H4 (cell line): ENCODE measurements at regions not wholly inside any gene's neighbourhood (a gene's known extent, or its start where the extent isn't known, plus 50 kb on each side); places are given as distances from the start of the nearest gene placed in this dataset.

Source experiments
- DNase-seq: peaks from one replicate; pipeline ENCODE4 v3.0.0-alpha.2; 2015; ENCODE audit warnings: low spot score

- no peak for DNase-seq
Measured at GRCh38 chr12:114943601-114944000, 259.6 kb upstream of the TBX3 start.

GRCh38 chr12:114938487-114939210 lies 254.7 kb upstream of the TBX3 start:
- no peak for DNase-seq

- DNase-seq = peak; percentile 25
Measured at GRCh38 chr12:114936148-114937079, 252.4 kb upstream of the TBX3 start.

GRCh38 chr12:114935658-114936057 lies 251.7 kb upstream of the TBX3 start:
- DNase-seq = peak; percentile 19

GRCh38 chr12:114933428-114934160 lies 249.6 kb upstream of the TBX3 start:
- peak; percentile 52 for DNase-seq

DNA sequence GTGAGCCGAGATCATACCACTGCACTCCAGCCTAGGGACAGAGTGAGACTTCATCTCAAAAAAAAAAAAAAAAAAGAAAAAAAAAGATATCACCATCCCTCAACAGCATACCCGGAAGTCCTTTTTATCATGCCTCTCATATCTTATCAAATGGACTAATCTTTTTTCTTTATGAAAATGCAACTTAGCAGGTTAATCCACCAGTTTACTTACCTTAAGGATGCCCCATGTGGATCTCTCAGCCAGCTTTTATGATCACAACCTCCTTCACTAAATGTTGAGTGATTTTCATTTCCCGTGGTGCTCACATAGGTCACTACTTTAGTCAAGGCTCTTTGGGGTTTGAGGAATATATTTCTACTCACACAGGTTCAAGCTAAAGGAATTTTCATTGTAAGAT lies 248.8 kb upstream of the TBX3 start:
- no peak for DNase-seq

DNA sequence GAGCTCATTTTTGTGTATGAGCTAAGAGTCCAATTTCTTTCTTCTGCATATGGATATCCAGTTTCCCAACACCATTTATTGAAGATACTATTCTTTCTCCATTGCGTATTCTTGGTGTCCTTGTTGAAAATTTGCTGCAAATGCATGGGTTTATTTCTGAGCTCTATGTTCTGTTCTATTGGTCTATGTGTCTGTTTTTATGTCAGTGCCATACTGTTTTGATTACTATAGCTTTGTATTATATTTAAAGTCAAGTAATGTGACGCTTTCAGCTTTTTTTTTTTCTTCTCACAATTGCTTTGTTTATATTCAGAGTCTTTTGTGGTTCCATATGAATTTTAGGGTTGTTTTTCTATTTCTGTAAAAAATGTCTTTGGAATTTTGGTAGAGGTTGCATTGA lies 247.1 kb upstream of the TBX3 start:
- no peak for DNase-seq

GRCh38 chr12:114926341-114926740 lies 242.4 kb upstream of the TBX3 start:
- no peak for DNase-seq

DNA sequence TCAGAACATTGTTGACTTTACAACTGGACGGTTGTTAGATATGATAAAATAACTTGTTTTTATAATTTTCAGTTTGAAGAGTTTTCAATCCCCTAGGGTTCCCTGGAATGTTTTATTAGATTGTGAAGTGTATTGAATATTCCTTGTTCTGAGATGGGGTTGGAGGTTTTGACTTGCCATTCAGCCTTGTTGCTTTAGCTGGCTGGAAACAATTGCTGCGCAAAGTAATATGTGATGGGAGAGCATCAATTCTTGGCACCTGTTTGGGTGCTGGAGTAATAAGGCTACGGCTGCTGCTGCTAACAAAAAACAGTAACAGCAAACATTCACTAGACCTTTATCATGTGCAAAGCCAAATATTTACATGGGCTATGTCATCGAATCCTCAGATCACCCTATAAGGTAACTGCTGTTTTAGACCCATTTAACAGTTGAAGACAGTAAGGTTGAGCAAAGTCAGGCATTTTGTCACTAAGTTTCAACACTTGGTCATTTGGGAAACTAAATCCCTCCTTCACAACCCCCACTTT lies 241.0 kb upstream of the TBX3 start:
- no peak for DNase-seq

DNA sequence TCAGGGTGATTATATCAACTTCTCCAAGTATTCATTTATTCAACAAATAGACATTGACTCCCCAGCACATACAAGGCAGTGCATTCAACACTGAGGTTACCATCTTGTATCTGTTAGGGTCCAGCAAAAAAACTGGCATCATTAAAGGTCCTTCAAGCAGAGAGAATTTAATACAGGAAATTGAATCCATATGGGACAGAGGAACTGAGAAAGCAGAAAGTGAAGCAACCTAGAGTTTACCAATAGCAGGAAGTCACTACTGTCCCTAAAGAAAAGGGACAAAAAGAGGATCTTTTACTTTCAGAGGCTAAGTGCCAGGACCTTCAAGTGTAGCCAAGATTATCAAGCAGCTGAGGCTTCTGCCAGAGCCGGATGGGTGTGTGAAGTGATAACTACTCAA lies 237.8 kb upstream of the TBX3 start:
- DNase-seq = no peak

GRCh38 chr12:114920771-114921554 lies 237.0 kb upstream of the TBX3 start:
- DNase-seq = peak; percentile 13

GRCh38 chr12:114919479-114919878 lies 235.5 kb upstream of the TBX3 start:
- DNase-seq = no peak

DNA sequence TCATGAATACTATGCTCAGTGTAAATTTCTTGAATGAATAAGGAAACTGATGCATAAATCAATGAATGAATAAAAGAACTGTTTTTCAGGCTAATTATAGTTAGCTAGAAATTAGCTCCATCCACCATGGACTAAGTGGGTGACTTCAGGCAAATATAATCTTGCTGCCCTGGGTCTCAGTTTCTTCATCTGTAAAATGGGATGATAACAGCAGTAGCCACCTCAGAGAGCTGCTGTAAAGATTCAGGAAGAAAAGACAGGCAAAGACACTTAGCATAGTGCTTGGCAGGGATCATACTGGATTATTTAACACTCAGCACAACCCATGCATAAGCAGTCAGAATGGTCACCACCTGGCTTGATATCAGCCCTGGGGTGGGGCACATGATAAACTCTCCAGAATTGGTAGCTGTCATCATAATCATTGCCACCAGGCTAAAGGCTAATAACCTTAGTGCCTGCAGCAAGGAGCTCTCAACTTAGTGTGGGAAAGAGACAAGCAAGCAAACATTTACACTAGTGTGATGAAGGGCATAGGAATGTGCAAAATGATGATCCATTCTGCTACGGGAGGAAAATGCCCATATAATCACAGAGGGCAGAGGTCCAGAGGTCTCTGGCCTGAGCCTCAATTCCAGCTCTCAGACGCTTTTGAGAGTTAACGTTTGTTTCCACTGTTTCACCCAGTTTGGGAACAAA lies 234.7 kb upstream of the TBX3 start:
- DNase-seq = peak; percentile 18

DNA sequence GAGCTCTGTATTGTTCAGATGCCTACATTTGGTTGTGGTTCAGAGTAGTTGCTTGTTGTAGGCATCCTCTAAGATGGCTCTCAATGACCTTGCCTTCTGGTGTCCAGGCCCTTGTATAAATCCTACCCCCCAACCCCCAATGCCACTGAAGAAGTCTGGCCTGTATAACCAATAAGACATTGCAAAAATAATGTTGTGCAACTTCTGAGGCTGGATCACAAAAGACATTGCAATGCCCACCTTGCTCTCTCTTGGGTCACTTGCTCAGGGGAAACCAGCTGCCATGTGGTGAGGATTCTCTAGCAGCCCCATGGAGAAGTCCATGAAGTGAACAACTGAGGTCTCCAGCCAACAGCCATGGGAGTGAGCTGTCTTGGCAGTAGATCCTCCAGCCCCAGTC lies 234.0 kb upstream of the TBX3 start:
- no peak for DNase-seq

DNA sequence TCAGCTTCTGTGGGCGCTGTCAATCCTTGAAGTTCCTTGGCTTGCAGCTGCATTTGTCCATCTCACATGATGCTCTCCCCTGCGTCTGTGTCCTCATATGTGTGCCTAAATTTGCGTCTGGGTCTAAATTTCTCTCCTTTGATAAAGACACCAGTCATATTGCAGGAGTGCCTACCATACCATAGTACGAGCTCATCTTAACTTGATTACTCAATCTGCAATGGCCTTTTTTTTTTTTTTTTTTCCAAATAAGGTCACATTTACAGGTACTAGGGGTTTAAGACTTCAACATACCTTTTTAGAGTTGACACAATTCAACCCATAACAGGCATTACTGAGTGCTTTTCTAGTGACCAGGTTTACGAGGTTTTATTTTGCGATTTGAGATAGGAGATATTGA lies 233.3 kb upstream of the TBX3 start:
- DNase-seq = no peak

GRCh38 chr12:114916541-114916940 lies 232.6 kb upstream of the TBX3 start:
- DNase-seq = peak; percentile 87

DNA sequence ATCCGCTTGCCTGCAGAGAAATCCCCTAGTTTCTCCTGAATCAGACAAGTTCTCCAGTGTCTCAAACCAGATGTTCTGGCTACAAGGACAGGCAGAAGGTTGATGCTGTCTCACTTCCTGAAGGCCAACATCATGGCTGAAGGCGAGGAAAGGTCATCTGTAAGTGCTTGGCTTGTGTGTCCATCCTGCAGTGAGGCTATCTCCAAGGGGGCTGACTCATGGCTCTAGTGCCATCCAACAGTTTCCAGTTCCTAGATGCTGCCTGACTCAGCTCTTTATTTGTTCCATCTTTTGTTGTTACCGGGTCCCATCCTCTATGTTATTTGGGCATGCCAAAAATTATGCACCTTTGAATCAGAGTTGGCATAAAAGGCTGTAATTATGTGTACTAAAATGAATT lies 232.1 kb upstream of the TBX3 start:
- DNase-seq = peak; percentile 53

- DNase-seq = peak; percentile 90
Measured at GRCh38 chr12:114913871-114914801, 230.2 kb upstream of the TBX3 start.

GRCh38 chr12:114912811-114913210 lies 228.8 kb upstream of the TBX3 start:
- no peak for DNase-seq

DNA sequence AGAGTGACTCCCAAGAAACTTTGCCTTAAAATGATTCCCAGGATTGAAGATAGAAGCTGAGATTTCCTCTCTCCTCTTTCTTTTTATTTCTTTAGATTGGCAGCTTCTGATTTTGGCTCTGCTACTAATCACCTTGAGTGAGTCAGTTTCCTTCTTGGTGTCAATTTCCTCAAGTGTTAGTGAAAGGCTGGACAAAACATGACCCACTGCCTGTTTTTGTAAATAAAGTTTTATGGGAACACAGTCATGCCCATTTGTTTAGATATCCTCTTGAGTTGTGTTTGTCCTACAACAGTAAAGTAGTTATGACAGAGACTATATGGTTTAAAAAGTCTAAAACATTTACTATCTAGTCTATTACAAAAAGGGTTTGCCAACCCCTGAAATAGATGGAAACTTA lies 227.2 kb upstream of the TBX3 start:
- DNase-seq = no peak
